NB4 (cell line): ENCODE measurements at regions not wholly inside any gene's neighbourhood (a gene's known extent, or its start where the extent isn't known, plus 50 kb on each side); places are given as distances from the start of the nearest gene placed in this dataset.

ENCODE experiments used
- POLR2A ChIP-seq: IDR thresholded peaks from 2 replicates; pipeline ENCODE4 v1.6.1; 2011; ENCODE audit warnings: mild to moderate bottlenecking; ENCODE audit not compliant: insufficient read length; ENCODE audit errors: extremely low read depth
- TF ChIP-seq, protein P1 (sequence below): IDR thresholded peaks from one replicate; pipeline ENCODE4 v1.5.1; 2012; ENCODE audit warnings: low read depth, low read length
- TF ChIP-seq, protein P2 (sequence below): IDR thresholded peaks from 2 replicates; pipeline ENCODE4 v1.6.1; 2011; ENCODE audit warnings: low read depth, low read length

DNA sequence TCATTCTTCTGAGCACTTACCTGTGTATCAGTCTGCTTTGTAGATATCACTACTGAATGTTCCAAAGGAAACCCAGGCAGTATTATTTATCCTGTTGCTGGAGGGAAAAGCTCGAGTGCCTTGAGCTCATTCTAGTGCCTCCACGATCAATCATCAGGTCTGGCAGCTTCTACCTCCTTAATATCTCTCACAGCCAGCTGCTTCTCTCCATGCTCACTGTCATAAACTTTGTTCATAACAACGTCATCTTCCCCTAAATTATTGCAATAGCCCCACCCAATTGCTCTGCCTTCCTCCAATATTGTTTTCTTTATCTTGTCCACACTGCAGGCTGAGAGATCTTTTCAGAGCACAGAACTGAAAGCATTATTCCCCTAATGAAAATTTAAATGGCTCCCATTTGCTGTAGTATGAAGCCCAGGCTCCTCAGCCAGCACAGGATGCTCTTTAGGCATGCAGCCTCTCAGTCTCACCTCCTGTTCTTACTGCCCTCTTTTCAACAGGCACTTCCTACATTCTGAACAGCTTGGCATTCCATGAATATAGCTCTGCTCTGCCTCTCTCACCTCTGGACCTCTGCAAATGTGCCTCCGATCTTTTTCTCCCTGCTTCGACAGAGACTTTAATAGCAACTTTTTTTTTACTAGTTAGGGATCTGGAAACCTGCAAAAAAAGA, 504.2 kb upstream of the IGFBP7 start:
- TF ChIP-seq, protein P1, sequence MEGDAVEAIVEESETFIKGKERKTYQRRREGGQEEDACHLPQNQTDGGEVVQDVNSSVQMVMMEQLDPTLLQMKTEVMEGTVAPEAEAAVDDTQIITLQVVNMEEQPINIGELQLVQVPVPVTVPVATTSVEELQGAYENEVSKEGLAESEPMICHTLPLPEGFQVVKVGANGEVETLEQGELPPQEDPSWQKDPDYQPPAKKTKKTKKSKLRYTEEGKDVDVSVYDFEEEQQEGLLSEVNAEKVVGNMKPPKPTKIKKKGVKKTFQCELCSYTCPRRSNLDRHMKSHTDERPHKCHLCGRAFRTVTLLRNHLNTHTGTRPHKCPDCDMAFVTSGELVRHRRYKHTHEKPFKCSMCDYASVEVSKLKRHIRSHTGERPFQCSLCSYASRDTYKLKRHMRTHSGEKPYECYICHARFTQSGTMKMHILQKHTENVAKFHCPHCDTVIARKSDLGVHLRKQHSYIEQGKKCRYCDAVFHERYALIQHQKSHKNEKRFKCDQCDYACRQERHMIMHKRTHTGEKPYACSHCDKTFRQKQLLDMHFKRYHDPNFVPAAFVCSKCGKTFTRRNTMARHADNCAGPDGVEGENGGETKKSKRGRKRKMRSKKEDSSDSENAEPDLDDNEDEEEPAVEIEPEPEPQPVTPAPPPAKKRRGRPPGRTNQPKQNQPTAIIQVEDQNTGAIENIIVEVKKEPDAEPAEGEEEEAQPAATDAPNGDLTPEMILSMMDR = no peak
- no peak for TF ChIP-seq POLR2A
- TF ChIP-seq, protein P2, sequence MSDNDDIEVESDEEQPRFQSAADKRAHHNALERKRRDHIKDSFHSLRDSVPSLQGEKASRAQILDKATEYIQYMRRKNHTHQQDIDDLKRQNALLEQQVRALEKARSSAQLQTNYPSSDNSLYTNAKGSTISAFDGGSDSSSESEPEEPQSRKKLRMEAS = no peak
